ENCODE measurements at regions not wholly inside any gene's neighbourhood (a gene's known extent, or its start where the extent isn't known, plus 50 kb on each side); places are given as distances from the start of the nearest gene placed in this dataset.
"Not testable (repeated sequence)": the region's sequence is repeated elsewhere in the genome, so short reads cannot be mapped to it uniquely, and the experiment has no call there.

GRCh38 chr4:91990726-91991125 lies 313.0 kb upstream of the GRID2 start:
- no peaks in the 10 kb centered on the region for H3K27me3 Mint-ChIP-seq
- no peaks in the 10 kb centered on the region for H3K4me1 Mint-ChIP-seq (ENCODE audit: low read depth)
- peaks cover 8% of the 10 kb centered on the region for H3K9me3 Mint-ChIP-seq
- no peaks in the 10 kb centered on the region for H3K36me3 Mint-ChIP-seq (ENCODE audit: low read depth)
- intact Hi-C loops (cut with micrococcal nuclease) = no loop called here
- no peak overlapping the region for H3K4me3 Mint-ChIP-seq
- H3K27ac Mint-ChIP-seq = no peak overlapping the region

GRCh38 chr4:91997045-91997444 lies 306.7 kb upstream of the GRID2 start:
- Mint-ChIP-seq H3K36me3 (ENCODE audit: low read depth) (no peaks in the 10 kb centered on the region), H3K4me1 (ENCODE audit: low read depth) (no peaks in the 10 kb centered on the region), H3K4me3 (no peak overlapping the region), H3K27ac (no peak overlapping the region), H3K27me3 (no peaks in the 10 kb centered on the region), H3K9me3 (peaks cover 10% of the 10 kb centered on the region)
- intact Hi-C loops (cut with micrococcal nuclease) = no loop called here

- H3K27me3 Mint-ChIP-seq = no peaks in the 10 kb centered on the region
- peaks cover 17% of the 10 kb centered on the region for H3K9me3 Mint-ChIP-seq
- no peaks in the 10 kb centered on the region for H3K4me1 Mint-ChIP-seq (ENCODE audit: low read depth)
- intact Hi-C loops (cut with micrococcal nuclease) = no loop called here
- H3K4me3 Mint-ChIP-seq = no peak overlapping the region
- H3K36me3 Mint-ChIP-seq (ENCODE audit: low read depth) = no peaks in the 10 kb centered on the region
- H3K27ac Mint-ChIP-seq = no peak overlapping the region
These were observed 290.6 kb upstream of the GRID2 start for GRCh38 chr4:92012899-92013867.

GRCh38 chr4:92014067-92014466 lies 289.7 kb upstream of the GRID2 start:
- no peaks in the 10 kb centered on the region for H3K36me3 Mint-ChIP-seq (ENCODE audit: low read depth)
- no peak overlapping the region for H3K27ac Mint-ChIP-seq
- no peak overlapping the region for H3K4me3 Mint-ChIP-seq
- H3K4me1 Mint-ChIP-seq (ENCODE audit: low read depth) = no peaks in the 10 kb centered on the region
- intact Hi-C loops (cut with micrococcal nuclease) = no loop called here
- peaks cover 17% of the 10 kb centered on the region for H3K9me3 Mint-ChIP-seq
- H3K27me3 Mint-ChIP-seq = no peaks in the 10 kb centered on the region

GRCh38 chr4:92021203-92021602 lies 282.6 kb upstream of the GRID2 start:
- intact Hi-C loops (cut with micrococcal nuclease) = no loop called here
- Mint-ChIP-seq H3K27me3 (no peaks in the 10 kb centered on the region), H3K27ac (no peak overlapping the region), H3K4me3 (no peak overlapping the region), H3K36me3 (ENCODE audit: low read depth) (no peaks in the 10 kb centered on the region), H3K9me3 (no peaks in the 10 kb centered on the region), H3K4me1 (ENCODE audit: low read depth) (no peaks in the 10 kb centered on the region)

- Mint-ChIP-seq H3K9me3 (no peaks in the 10 kb centered on the region), H3K36me3 (ENCODE audit: low read depth) (no peaks in the 10 kb centered on the region), H3K27ac (no peak overlapping the region), H3K4me1 (ENCODE audit: low read depth) (no peaks in the 10 kb centered on the region), H3K27me3 (no peaks in the 10 kb centered on the region), H3K4me3 (no peak overlapping the region)
- intact Hi-C loops (cut with micrococcal nuclease) = no loop called here
These were observed 282.0 kb upstream of the GRID2 start for GRCh38 chr4:92021788-92022187.

- intact Hi-C loops (cut with micrococcal nuclease); H3K27me3 Mint-ChIP-seq; H3K4me1 Mint-ChIP-seq (ENCODE audit: low read depth); H3K9me3 Mint-ChIP-seq; H3K36me3 Mint-ChIP-seq (ENCODE audit: low read depth); H3K4me3 Mint-ChIP-seq; H3K27ac Mint-ChIP-seq: not testable (repeated sequence)
These were observed 274.9 kb upstream of the GRID2 start for GRCh38 chr4:92028830-92029229.

GRCh38 chr4:92031825-92032224 lies 271.9 kb upstream of the GRID2 start:
- Mint-ChIP-seq H3K36me3 (ENCODE audit: low read depth) (no peaks in the 10 kb centered on the region), H3K9me3 (peaks cover 12% of the 10 kb centered on the region), H3K4me3 (no peak overlapping the region), H3K4me1 (ENCODE audit: low read depth) (no peaks in the 10 kb centered on the region), H3K27ac (no peak overlapping the region), H3K27me3 (no peaks in the 10 kb centered on the region)
- intact Hi-C loops (cut with micrococcal nuclease) = no loop called here

- Mint-ChIP-seq H3K4me3 (no peak overlapping the region), H3K27ac (no peak overlapping the region), H3K36me3 (ENCODE audit: low read depth) (no peaks in the 10 kb centered on the region), H3K4me1 (ENCODE audit: low read depth) (no peaks in the 10 kb centered on the region), H3K9me3 (peaks cover 31% of the 10 kb centered on the region), H3K27me3 (no peaks in the 10 kb centered on the region)
- intact Hi-C loops (cut with micrococcal nuclease) = no loop called here
These were observed 268.1 kb upstream of the GRID2 start for GRCh38 chr4:92035666-92036065.

- Mint-ChIP-seq H3K27ac (no peak overlapping the region), H3K36me3 (ENCODE audit: low read depth) (no peaks in the 10 kb centered on the region), H3K4me3 (no peak overlapping the region), H3K4me1 (ENCODE audit: low read depth) (no peaks in the 10 kb centered on the region), H3K27me3 (no peaks in the 10 kb centered on the region), H3K9me3 (peaks cover 20% of the 10 kb centered on the region)
- intact Hi-C loops (cut with micrococcal nuclease) = no loop called here
These were observed 258.0 kb upstream of the GRID2 start for GRCh38 chr4:92045718-92046117.

- Mint-ChIP-seq H3K27me3 (no peaks in the 10 kb centered on the region), H3K4me1 (ENCODE audit: low read depth) (no peaks in the 10 kb centered on the region), H3K36me3 (ENCODE audit: low read depth) (no peaks in the 10 kb centered on the region), H3K9me3 (peaks cover 35% of the 10 kb centered on the region), H3K27ac (no peak overlapping the region), H3K4me3 (no peak overlapping the region)
- intact Hi-C loops (cut with micrococcal nuclease) = no loop called here
These were observed 256.4 kb upstream of the GRID2 start for GRCh38 chr4:92047209-92047875.

GRCh38 chr4:92050875-92051274 lies 252.9 kb upstream of the GRID2 start:
- intact Hi-C loops (cut with micrococcal nuclease) = no loop called here
- no peaks in the 10 kb centered on the region for H3K36me3 Mint-ChIP-seq (ENCODE audit: low read depth)
- no peak overlapping the region for H3K4me3 Mint-ChIP-seq
- H3K9me3 Mint-ChIP-seq = peaks cover 46% of the 10 kb centered on the region
- H3K27me3 Mint-ChIP-seq = no peaks in the 10 kb centered on the region
- H3K4me1 Mint-ChIP-seq (ENCODE audit: low read depth) = no peaks in the 10 kb centered on the region
- H3K27ac Mint-ChIP-seq = no peak overlapping the region

GRCh38 chr4:92059615-92060014 lies 244.2 kb upstream of the GRID2 start:
- Mint-ChIP-seq H3K4me3 (no peak overlapping the region), H3K9me3 (peaks cover 9% of the 10 kb centered on the region), H3K27me3 (no peaks in the 10 kb centered on the region), H3K27ac (no peak overlapping the region), H3K36me3 (ENCODE audit: low read depth) (no peaks in the 10 kb centered on the region), H3K4me1 (ENCODE audit: low read depth) (no peaks in the 10 kb centered on the region)
- intact Hi-C loops (cut with micrococcal nuclease) = no loop called here

GRCh38 chr4:92060333-92060732 lies 243.4 kb upstream of the GRID2 start:
- intact Hi-C loops (cut with micrococcal nuclease) = no loop called here
- H3K4me1 Mint-ChIP-seq (ENCODE audit: low read depth) = no peaks in the 10 kb centered on the region
- no peaks in the 10 kb centered on the region for H3K27me3 Mint-ChIP-seq
- H3K9me3 Mint-ChIP-seq = peaks cover 10% of the 10 kb centered on the region
- H3K4me3 Mint-ChIP-seq = no peak overlapping the region
- no peaks in the 10 kb centered on the region for H3K36me3 Mint-ChIP-seq (ENCODE audit: low read depth)
- no peak overlapping the region for H3K27ac Mint-ChIP-seq
